ENCODE measurements at regions not wholly inside any gene's neighbourhood (a gene's known extent, or its start where the extent isn't known, plus 50 kb on each side); places are given as distances from the start of the nearest gene placed in this dataset.

- TF ChIP-seq CTCF (IDR thresholded peaks at IDR 0.05): no peak
- no peak for TF ChIP-seq POLR2A (IDR thresholded peaks at IDR 0.05)
These were observed 1210.1 kb upstream of the TENM4 start for GRCh38 chr11:80650966-80651365.
